ENCODE measurements at regions not wholly inside any gene's neighbourhood (a gene's known extent, or its start where the extent isn't known, plus 50 kb on each side); places are given as distances from the start of the nearest gene placed in this dataset.

DNA sequence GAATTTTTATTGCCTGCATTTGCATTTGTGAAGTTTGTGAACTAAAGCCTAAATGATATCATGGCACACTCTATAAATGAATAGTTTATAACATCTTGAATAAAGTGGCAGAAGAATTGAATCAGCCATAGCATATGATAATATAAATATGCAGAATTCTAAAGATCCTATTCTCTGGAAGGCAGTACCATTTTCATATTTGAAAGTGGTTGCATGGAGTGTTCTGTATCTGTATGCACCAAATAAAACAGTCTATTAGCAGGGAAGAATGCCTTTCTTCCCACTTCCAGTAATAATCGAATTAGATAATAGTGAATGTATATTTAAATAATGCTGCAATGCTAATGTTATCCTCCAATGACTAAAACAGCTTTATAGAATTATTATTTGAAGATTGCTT is 57.9 kb upstream of the TRIM67 start:
- Histone ChIP-seq H3K27me3 (ENCODE audit: insufficient read depth, poor library complexity, severe bottlenecking) (no peaks in the 10 kb centered on the region), H3K4me1 (ENCODE audit: insufficient read depth, poor library complexity, severe bottlenecking) (no peaks in the 10 kb centered on the region), H3K4me3 (ENCODE audit: severe bottlenecking) (no peak overlapping the region), H3K9me3 (ENCODE audit: severe bottlenecking) (no peaks in the 10 kb centered on the region), H3K27ac (ENCODE audit: poor library complexity, severe bottlenecking) (no peak overlapping the region), H3K36me3 (ENCODE audit: low read depth) (no peaks in the 10 kb centered on the region)
- DNase-seq (ENCODE audit: low spot score) (no peak), ATAC-seq (ENCODE audit: low read depth) (no peak)
- no peak for TF ChIP-seq CTCF (IDR thresholded peaks at IDR 0.05; ENCODE audit: poor library complexity, severe bottlenecking)

- no peaks in the 10 kb centered on the region for H3K36me3 ChIP-seq (ENCODE audit: low read depth)
- no peak for ATAC-seq (ENCODE audit: low read depth)
- no peak for DNase-seq (ENCODE audit: low spot score)
- no peaks in the 10 kb centered on the region for H3K4me1 ChIP-seq (ENCODE audit: insufficient read depth, poor library complexity, severe bottlenecking)
- no peaks in the 10 kb centered on the region for H3K27me3 ChIP-seq (ENCODE audit: insufficient read depth, poor library complexity, severe bottlenecking)
- no peak overlapping the region for H3K4me3 ChIP-seq (ENCODE audit: severe bottlenecking)
- no peaks in the 10 kb centered on the region for H3K9me3 ChIP-seq (ENCODE audit: severe bottlenecking)
- TF ChIP-seq CTCF (IDR thresholded peaks at IDR 0.05; ENCODE audit: poor library complexity, severe bottlenecking), result no peak
- H3K27ac ChIP-seq (ENCODE audit: poor library complexity, severe bottlenecking), result no peak overlapping the region
These were observed 60.1 kb upstream of the FAM89A start for GRCh38 chr1:231099996-231100767.

DNA sequence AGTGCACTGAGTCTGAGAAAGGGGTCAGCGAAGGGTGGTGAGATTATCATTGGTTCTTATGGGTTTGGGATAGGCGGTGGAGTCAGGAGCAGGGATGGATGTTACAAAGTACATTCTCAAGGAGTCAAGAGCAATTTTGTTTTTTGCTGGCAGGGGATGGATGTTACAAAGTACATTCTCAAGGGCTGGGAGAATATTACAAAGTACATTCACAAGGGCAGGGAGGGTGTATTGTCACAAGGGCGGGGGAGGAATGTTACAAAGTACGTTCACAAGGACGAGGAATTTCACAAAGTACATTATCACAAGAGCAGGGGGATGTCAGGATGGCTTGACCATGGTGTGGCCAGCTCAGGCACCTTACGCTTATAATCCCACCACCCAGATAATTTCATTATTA is 59.3 kb upstream of the FAM89A start:
- H3K4me3 ChIP-seq (ENCODE audit: severe bottlenecking), result no peak overlapping the region
- no peaks in the 10 kb centered on the region for H3K4me1 ChIP-seq (ENCODE audit: insufficient read depth, poor library complexity, severe bottlenecking)
- H3K9me3 ChIP-seq (ENCODE audit: severe bottlenecking), result no peaks in the 10 kb centered on the region
- no peak overlapping the region for H3K27ac ChIP-seq (ENCODE audit: poor library complexity, severe bottlenecking)
- no peak for TF ChIP-seq CTCF (IDR thresholded peaks at IDR 0.05; ENCODE audit: poor library complexity, severe bottlenecking)
- H3K36me3 ChIP-seq (ENCODE audit: low read depth), result no peaks in the 10 kb centered on the region
- no peak for DNase-seq (ENCODE audit: low spot score)
- ATAC-seq (ENCODE audit: low read depth), result no peak
- H3K27me3 ChIP-seq (ENCODE audit: insufficient read depth, poor library complexity, severe bottlenecking), result no peaks in the 10 kb centered on the region

DNA sequence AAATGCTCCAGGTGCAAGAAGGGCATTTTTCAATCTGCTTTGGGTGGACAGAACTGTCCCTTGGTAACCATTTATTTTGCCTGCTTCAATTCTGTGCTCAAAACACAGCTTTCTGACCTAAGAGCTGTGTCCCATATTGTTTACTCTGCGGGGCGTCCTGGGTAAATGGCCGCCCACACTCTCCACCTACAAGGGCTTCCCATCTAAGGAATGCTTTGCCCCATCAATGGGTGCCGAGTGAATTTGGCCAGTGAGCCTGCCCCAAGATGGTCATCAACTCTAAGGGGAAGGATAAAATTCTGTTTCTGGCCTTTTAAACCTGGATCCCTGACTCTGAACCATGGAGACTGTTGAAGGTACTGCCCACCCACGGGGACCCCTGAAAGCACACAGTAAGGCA is 55.5 kb upstream of the FAM89A start:
- H3K4me1 ChIP-seq (ENCODE audit: insufficient read depth, poor library complexity, severe bottlenecking), result no peaks in the 10 kb centered on the region
- no peak for TF ChIP-seq CTCF (IDR thresholded peaks at IDR 0.05; ENCODE audit: poor library complexity, severe bottlenecking)
- H3K4me3 ChIP-seq (ENCODE audit: severe bottlenecking), result no peak overlapping the region
- H3K27me3 ChIP-seq (ENCODE audit: insufficient read depth, poor library complexity, severe bottlenecking), result no peaks in the 10 kb centered on the region
- no peaks in the 10 kb centered on the region for H3K36me3 ChIP-seq (ENCODE audit: low read depth)
- ATAC-seq (ENCODE audit: low read depth) (no peak), DNase-seq (ENCODE audit: low spot score) (no peak)
- H3K9me3 ChIP-seq (ENCODE audit: severe bottlenecking), result no peaks in the 10 kb centered on the region
- no peak overlapping the region for H3K27ac ChIP-seq (ENCODE audit: poor library complexity, severe bottlenecking)

DNA sequence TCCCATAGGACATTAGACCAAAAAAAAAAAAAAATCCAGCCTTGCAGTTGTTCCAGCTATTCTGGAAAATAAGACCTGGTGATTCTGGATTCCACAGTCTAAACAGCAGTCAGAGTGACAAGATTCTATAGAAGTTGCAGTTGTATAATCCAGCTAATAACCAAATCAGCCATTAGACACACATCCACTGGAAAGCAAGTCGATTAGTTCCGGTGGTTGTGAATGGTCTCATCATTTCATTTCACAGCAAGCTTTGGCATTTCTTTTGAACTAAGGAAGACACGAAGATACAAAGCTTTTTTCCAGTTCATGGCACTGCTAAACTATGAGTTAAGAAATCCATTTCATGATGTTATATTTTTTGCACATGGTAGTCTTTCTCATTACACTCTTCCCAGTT is 54.4 kb upstream of the FAM89A start:
- H3K4me1 ChIP-seq (ENCODE audit: insufficient read depth, poor library complexity, severe bottlenecking), result no peaks in the 10 kb centered on the region
- H3K4me3 ChIP-seq (ENCODE audit: severe bottlenecking), result no peak overlapping the region
- DNase-seq (ENCODE audit: low spot score) (no peak), ATAC-seq (ENCODE audit: low read depth) (no peak)
- H3K27ac ChIP-seq (ENCODE audit: poor library complexity, severe bottlenecking), result no peak overlapping the region
- TF ChIP-seq CTCF (IDR thresholded peaks at IDR 0.05; ENCODE audit: poor library complexity, severe bottlenecking), result no peak
- H3K36me3 ChIP-seq (ENCODE audit: low read depth), result no peaks in the 10 kb centered on the region
- H3K9me3 ChIP-seq (ENCODE audit: severe bottlenecking), result no peaks in the 10 kb centered on the region
- no peaks in the 10 kb centered on the region for H3K27me3 ChIP-seq (ENCODE audit: insufficient read depth, poor library complexity, severe bottlenecking)

All from RWPE2 (cell line).